D721Med (cell line): ENCODE measurements at regions not wholly inside any gene's neighbourhood (a gene's known extent, or its start where the extent isn't known, plus 50 kb on each side); places are given as distances from the start of the nearest gene placed in this dataset.

Experiments
- DNase-seq: peaks from one replicate; pipeline ENCODE4 v3.0.0; 2011; ENCODE audit warnings: low spot score; ENCODE audit not compliant: insufficient read length
- FAIRE-seq: peaks from 2 replicates; lab custom pipeline; 2011; peaks lifted over from hg19 to GRCh38; lab: Jason Lieb, UNC
- CTCF ChIP-seq: IDR thresholded peaks from 2 replicates; pipeline ENCODE4 v1.5.1; 2012; ENCODE audit warnings: mild to moderate bottlenecking, control low read depth; ENCODE audit not compliant: insufficient read depth; ENCODE audit errors: missing control alignments

GRCh38 chr5:124343451-124343867 is 403.0 kb downstream of the ZNF608 start:
- DNase-seq (no peak), FAIRE-seq (no peak)

GRCh38 chr5:124342986-124343385 is 403.5 kb downstream of the ZNF608 start:
- no peak for TF ChIP-seq CTCF
- FAIRE-seq = no peak
- DNase-seq = no peak

More at GRCh38 chr5:124343451-124343867, 403.0 kb downstream of the ZNF608 start:
- no peak for TF ChIP-seq CTCF

GRCh38 chr5:124342584-124342983 is 403.9 kb downstream of the ZNF608 start:
- no peak for FAIRE-seq
- no peak for DNase-seq
- no peak for TF ChIP-seq CTCF

- FAIRE-seq = no peak
- DNase-seq = no peak
- TF ChIP-seq CTCF = no peak
Observed at GRCh38 chr5:124342027-124342471, 404.4 kb downstream of the ZNF608 start.

GRCh38 chr5:124341066-124341858 is 405.2 kb downstream of the ZNF608 start:
- DNase-seq = no peak
- no peak for TF ChIP-seq CTCF
- no peak for FAIRE-seq

GRCh38 chr5:124337996-124338395 is 408.4 kb downstream of the ZNF608 start:
- FAIRE-seq (no peak), DNase-seq (no peak)
- TF ChIP-seq CTCF = no peak

GRCh38 chr5:124333298-124333979 is 413.0 kb downstream of the ZNF608 start:
- TF ChIP-seq CTCF = no peak
- no peak for FAIRE-seq
- no peak for DNase-seq
